CD4-positive, alpha-beta T cell treated with Interleukin-4 for 1 hour (primary cell): ENCODE measurements at regions not wholly inside any gene's neighbourhood (a gene's known extent, or its start where the extent isn't known, plus 50 kb on each side); places are given as distances from the start of the nearest gene placed in this dataset.

Experiments used
- DNase-seq, 2 donors: peaks; one replicate each; pipeline ENCODE4 v3.0.0-alpha.2; 2020 to 2022

GRCh38 chr5:168209244-168209995 lies 82.0 kb upstream of the WWC1 start:
- DNase-seq, result no peak

- DNase-seq, result no peak
These were observed 81.4 kb upstream of the WWC1 start for GRCh38 chr5:168209997-168210396.

DNA sequence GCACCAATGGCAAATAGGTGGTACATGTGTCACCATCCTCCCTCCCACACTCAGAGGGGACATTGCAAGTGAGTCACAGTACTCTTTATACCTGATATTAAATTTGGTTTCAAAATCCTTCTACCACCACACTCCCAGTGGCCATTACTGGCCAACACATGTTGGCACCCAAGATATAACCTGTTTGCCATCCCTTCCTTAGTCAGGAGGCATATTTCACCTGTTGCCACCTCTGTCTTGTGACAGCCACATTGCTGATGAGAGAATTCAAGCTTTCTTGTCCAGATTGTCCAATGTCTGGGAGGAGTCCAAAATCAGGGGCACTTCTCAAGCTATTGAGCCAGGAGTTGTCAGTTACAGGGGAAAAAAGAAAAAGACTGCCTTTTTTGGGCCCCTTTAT lies 80.2 kb upstream of the WWC1 start:
- no peak for DNase-seq

- DNase-seq, result no peak
These were observed 79.5 kb upstream of the WWC1 start for GRCh38 chr5:168211936-168212335.

DNA sequence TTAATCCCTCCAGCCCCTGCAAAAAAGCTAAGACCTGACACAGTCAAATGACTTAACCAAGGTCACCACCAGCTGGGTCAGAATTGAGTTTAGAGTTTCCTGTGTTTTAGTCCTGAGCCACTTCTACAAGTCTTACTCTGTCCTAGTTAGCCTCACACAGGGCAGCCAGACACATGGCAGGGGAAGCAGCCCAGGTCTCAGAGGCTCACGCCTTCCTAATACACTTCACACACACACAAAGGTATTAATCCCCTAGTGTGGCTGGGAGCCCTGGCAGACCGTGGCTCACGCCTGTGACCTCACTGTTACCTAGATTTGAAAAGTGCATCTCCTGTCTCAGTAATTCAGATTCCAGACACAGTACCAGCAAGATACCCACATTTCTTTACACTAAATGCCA lies 77.4 kb upstream of the WWC1 start:
- DNase-seq, result no peak

DNA sequence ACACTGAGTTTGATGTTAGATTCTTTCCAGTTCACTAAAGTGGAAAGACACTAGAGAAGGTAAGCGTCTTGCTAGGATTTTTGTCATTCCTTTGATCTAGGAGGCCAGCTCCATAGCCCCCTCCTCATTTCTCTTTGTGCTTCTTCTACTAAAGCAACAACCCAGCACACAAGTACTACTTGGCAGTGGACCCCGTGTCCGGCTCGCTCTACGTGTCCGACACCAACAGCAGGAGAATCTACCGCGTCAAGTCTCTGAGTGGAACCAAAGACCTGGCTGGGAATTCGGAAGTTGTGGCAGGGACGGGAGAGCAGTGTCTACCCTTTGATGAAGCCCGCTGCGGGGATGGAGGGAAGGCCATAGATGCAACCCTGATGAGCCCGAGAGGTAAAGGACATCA lies 76.6 kb upstream of the WWC1 start:
- DNase-seq, result no peak

- no peak for DNase-seq
These were observed 75.8 kb upstream of the WWC1 start for GRCh38 chr5:168215646-168216045.

- DNase-seq, result no peak
These were observed 74.5 kb upstream of the WWC1 start for GRCh38 chr5:168216989-168217388.

GRCh38 chr5:168217497-168217896 lies 73.9 kb upstream of the WWC1 start:
- no peak for DNase-seq

- DNase-seq, result no peak
These were observed 72.7 kb upstream of the WWC1 start for GRCh38 chr5:168218746-168219145.

GRCh38 chr5:168219515-168220410 lies 71.7 kb upstream of the WWC1 start:
- DNase-seq, result peak; percentile 34 to 61

GRCh38 chr5:168224085-168224484 lies 67.4 kb upstream of the WWC1 start:
- DNase-seq, result no peak

- no peak for DNase-seq
These were observed 65.4 kb upstream of the WWC1 start for GRCh38 chr5:168226012-168226411.

GRCh38 chr5:168227001-168227400 lies 64.4 kb upstream of the WWC1 start:
- DNase-seq, result no peak

GRCh38 chr5:168227973-168228615 lies 63.4 kb upstream of the WWC1 start:
- peak in 1 of 2 donors; percentile 31 for DNase-seq

DNA sequence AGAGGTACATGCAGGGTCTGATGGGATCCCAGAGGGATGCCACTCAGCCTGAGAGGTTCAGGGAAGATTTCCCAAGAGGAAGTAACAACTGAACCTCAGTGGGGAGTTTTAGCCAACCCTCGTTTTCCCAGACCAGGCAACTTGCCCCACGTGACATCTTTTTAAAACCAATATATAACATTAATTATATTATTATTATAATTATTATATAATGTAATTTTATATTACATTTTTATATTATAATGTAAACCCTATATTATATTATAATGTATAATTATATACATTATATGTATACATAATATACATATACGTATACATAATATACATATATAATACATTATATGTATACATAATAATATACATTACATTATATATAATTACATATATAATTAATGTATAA lies 62.8 kb upstream of the WWC1 start:
- no peak for DNase-seq

DNA sequence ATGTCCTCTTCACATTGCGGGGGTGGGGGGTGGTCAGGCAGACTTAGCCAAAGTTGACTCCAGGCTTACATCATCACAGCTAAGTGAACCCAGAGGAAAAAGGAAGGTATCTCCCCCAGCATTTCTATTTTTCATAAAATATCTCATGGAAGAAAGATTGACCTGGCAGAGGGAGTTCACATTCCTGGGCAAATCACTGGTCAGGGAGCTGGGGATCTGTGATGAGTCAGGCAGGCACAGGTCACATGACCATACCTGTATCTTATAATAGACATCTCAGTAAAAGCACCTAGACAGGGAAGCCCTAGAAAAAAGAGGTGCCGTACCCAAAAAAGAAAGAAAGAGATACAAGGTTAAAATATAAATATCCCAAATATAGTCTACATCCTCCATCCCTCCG lies 57.3 kb upstream of the WWC1 start:
- no peak for DNase-seq

- DNase-seq, result no peak
These were observed 53.0 kb upstream of the WWC1 start for GRCh38 chr5:168238463-168238862.

DNA sequence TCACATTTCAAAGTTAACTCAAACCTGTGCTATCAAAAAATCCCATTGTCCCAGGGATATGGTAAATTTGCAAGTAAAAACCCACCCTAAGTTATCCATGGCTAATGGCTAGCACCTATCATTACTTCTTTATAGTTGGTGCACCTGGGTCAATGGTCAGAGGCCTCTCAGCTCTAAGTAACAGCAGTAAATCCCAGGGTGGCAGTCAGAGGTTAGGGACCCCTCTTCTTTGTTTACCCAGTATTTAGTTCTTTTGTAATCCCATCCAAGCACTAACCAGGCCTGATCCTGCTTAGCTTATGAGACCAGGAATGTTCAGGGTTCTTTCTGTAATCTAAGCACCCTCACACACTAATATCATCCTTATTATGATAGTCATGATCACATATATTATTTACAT lies 52.1 kb upstream of the WWC1 start:
- DNase-seq, result no peak
